ENCODE measurements at regions not wholly inside any gene's neighbourhood (a gene's known extent, or its start where the extent isn't known, plus 50 kb on each side); places are given as distances from the start of the nearest gene placed in this dataset.

DNA sequence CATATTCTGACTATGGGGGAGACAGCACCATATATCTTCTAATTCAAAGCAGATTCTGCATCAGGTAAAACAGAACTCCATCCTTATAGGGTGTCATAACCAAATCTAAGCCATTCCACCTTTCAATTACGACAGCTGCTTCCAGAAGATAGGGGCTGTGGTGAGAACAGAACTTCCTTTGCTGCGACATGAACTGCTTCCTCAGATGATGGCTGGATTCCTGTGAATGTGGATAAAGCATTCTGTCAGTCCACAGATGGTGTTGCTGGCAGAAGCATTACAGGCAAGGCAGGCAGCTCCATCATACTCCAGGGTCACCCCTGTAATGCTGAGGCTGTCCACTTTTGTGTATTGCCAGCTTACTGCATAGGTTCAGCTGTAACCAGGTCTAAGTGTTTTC is 122.0 kb downstream of the GPCPD1 start (continued):
- TF ChIP-seq REST (IDR thresholded peaks at IDR 0.05) (no peak), YY1 (IDR thresholded peaks at IDR 0.05) (no peak), HNF4G (IDR thresholded peaks at IDR 0.05) (no peak)
- TF ChIP-seq, protein P1, sequence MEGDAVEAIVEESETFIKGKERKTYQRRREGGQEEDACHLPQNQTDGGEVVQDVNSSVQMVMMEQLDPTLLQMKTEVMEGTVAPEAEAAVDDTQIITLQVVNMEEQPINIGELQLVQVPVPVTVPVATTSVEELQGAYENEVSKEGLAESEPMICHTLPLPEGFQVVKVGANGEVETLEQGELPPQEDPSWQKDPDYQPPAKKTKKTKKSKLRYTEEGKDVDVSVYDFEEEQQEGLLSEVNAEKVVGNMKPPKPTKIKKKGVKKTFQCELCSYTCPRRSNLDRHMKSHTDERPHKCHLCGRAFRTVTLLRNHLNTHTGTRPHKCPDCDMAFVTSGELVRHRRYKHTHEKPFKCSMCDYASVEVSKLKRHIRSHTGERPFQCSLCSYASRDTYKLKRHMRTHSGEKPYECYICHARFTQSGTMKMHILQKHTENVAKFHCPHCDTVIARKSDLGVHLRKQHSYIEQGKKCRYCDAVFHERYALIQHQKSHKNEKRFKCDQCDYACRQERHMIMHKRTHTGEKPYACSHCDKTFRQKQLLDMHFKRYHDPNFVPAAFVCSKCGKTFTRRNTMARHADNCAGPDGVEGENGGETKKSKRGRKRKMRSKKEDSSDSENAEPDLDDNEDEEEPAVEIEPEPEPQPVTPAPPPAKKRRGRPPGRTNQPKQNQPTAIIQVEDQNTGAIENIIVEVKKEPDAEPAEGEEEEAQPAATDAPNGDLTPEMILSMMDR (IDR thresholded peaks at IDR 0.05; ENCODE audit: low read depth, low read length, missing input control): no peak

- Histone ChIP-seq H3K27me3 (ENCODE audit: control insufficient read depth in 4 of 4, insufficient read depth in 4 of 4, low read length in 3 of 4) (no peaks in the 10 kb centered on the region), H3K27ac (ENCODE audit: low read depth in 1 of 2, low read length in 2 of 2) (no peak overlapping the region), H3K36me3 (ENCODE audit: control insufficient read depth in 4 of 4, insufficient read depth in 3 of 4, low read depth in 1 of 4, low read length in 3 of 4) (no peaks in the 10 kb centered on the region), H3K4me3 (ENCODE audit: low read depth in 1 of 3, low read length in 3 of 3) (no peak overlapping the region), H3K9me3 (ENCODE audit: control insufficient read depth in 4 of 4, low read length in 3 of 4) (no peaks in the 10 kb centered on the region), H3K9ac (ENCODE audit: low read depth in 1 of 2, low read length in 2 of 2) (no peak overlapping the region), H3K4me1 (ENCODE audit: control insufficient read depth in 4 of 4, insufficient read depth in 4 of 4, low read length in 3 of 4) (no peaks in the 10 kb centered on the region)
- WGBS: 63% methylated on average over 5 of the region's 5 CpGs
- no peak for DNase-seq (ENCODE audit: low spot score)
- TF ChIP-seq FOXA2 (IDR thresholded peaks at IDR 0.05): no peak
- no peak for TF ChIP-seq TAF1 (conservative IDR thresholded peaks at IDR 0.05)
- no peak for TF ChIP-seq GABPA (IDR thresholded peaks at IDR 0.05 in 1 of 2, conservative IDR thresholded peaks at IDR 0.05 in 1 of 2)
- no peak for TF ChIP-seq RXRA (IDR thresholded peaks at IDR 0.05)
- no peak for TF ChIP-seq JUND (IDR thresholded peaks at IDR 0.05)
- TF ChIP-seq MAX (IDR thresholded peaks at IDR 0.05): no peak
- TF ChIP-seq HNF4A (conservative IDR thresholded peaks at IDR 0.05): no peak
- TF ChIP-seq, protein P1 (IDR thresholded peaks at IDR 0.05; ENCODE audit: low read depth, low read length, missing input control): no peak
- no peak for TF ChIP-seq HNF4G (IDR thresholded peaks at IDR 0.05)
- TF ChIP-seq, protein P2, sequence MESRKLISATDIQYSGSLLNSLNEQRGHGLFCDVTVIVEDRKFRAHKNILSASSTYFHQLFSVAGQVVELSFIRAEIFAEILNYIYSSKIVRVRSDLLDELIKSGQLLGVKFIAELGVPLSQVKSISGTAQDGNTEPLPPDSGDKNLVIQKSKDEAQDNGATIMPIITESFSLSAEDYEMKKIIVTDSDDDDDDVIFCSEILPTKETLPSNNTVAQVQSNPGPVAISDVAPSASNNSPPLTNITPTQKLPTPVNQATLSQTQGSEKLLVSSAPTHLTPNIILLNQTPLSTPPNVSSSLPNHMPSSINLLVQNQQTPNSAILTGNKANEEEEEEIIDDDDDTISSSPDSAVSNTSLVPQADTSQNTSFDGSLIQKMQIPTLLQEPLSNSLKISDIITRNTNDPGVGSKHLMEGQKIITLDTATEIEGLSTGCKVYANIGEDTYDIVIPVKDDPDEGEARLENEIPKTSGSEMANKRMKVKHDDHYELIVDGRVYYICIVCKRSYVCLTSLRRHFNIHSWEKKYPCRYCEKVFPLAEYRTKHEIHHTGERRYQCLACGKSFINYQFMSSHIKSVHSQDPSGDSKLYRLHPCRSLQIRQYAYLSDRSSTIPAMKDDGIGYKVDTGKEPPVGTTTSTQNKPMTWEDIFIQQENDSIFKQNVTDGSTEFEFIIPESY (IDR thresholded peaks at IDR 0.05): no peak
- no peak for TF ChIP-seq EGR1 (IDR thresholded peaks at IDR 0.05; ENCODE audit: low read depth in 2 of 2)
- TF ChIP-seq SP1 (IDR thresholded peaks at IDR 0.05): no peak
- TF ChIP-seq NR2F2 (IDR thresholded peaks at IDR 0.05): no peak
- TF ChIP-seq YY1 (IDR thresholded peaks at IDR 0.05): no peak
- TF ChIP-seq, protein P3, sequence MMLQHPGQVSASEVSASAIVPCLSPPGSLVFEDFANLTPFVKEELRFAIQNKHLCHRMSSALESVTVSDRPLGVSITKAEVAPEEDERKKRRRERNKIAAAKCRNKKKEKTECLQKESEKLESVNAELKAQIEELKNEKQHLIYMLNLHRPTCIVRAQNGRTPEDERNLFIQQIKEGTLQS (IDR thresholded peaks at IDR 0.05): no peak
- no peak for TF ChIP-seq REST (IDR thresholded peaks at IDR 0.05)
- TF ChIP-seq FOXA1 (IDR thresholded peaks at IDR 0.05): no peak
Observed at GRCh38 chr20:5486377-5487054, 124.3 kb downstream of the GPCPD1 start.

Measured in liver (tissue), 8 donors.